GM19452 (cell line): ENCODE measurements at regions not wholly inside any gene's neighbourhood (a gene's known extent, or its start where the extent isn't known, plus 50 kb on each side); places are given as distances from the start of the nearest gene placed in this dataset.

Source experiments
- ATAC-seq: cut with Tn5 transposase; IDR thresholded peaks from one replicate; pipeline ENCODE4 v1.9.1; 2021; ENCODE audit not compliant: unreplicated experiment

DNA sequence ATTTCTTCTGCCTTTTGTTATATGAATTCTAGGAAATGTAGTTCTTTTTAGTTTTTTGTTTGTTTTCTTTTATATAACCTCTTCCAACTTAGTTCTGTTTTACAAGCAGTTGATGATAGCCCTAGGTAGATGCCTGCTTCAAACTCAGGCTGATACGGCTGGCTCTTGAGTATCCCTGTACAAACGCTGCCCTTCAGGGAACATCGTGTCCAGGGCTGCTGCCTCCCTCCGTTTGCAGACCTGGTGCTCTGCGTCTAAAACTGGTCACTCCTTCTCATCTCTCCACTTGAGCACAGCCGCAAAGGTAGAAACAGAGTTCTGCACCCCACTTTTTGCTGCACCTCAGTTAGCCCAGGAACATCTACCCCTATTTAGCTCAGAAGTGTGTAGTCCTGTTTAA lies 310.1 kb downstream of the PRL start:
- no peak for ATAC-seq

- peak; percentile 88 for ATAC-seq
Observed at GRCh38 chr6:21987501-21987957, 309.3 kb downstream of the PRL start.

- no peak for ATAC-seq
Observed at GRCh38 chr6:21990577-21990976, 306.3 kb downstream of the PRL start.

DNA sequence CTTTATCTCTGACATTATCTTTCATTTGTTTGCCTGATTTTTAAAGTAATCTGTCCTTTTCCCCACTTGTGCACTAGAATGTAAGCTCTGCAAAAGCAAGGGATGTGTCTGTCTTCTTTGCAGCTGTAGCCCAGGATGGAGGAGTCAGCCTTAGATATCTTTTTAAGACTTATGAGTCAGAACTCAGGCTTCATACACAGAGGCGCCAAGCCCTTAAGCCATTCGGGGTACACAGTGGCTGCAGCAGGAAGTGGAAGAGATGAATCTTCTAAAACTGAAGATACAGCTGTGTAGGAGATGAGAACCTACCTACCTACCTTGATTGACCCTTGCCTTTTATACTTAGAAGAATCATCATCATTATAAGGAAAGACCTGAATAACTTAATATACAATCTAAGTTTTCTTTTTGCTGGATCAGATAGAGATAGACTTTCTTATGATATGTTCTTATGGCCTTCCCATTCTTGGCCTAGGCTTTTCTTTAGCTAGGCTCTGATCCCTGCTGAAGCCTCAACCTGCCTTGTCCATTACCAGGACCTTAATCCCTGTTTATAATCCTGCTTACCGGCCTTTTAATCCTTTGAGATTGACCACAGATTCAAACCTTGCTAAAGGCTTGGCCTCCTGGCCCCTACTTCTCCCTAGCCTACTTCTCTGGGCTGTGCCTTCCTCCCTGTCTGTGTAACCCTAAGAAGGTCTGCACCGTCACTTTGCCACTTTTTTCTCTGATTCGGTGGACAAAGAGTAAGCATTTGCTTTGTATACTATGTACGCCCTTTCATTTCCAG lies 304.5 kb downstream of the PRL start:
- no peak for ATAC-seq

DNA sequence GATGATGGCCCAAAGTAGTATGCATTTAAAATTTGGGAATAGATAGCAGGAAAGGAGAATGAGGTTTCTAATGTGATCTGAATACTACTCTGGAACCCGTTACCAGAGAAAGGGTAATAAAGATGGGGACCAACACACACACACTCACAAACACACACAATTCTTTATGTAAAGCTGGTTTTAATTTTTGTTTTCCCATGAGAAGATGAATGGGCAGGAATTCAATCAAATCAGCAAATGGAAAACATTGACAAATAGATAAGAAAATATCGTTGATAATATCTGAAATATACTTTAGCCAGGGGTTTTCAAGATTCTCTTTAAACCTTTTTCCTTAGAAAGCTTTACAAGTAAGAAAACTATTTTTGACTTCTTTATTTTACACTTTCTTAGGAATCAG lies 303.0 kb downstream of the PRL start:
- ATAC-seq: no peak

DNA sequence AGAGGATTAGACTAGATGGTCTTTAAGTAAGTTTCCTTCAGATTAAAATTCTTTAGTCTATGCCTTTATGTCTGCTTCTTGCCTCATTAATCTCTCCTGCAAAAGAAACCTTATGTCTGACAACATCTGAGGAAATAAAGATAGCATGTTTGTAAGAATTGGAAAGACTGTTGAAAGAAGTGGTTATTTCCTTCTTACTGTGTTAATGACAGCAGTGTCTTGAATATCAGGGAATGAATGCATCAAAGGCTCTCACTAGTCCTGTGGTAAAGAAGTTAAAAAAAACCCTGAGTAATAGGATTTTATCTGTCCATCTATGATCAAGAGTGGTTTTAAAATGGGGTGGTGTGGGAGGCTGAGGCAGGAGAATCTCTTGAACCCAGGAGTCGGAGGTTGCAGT lies 302.0 kb downstream of the PRL start:
- ATAC-seq: no peak

GRCh38 chr6:21995318-21995717 lies 301.5 kb downstream of the PRL start:
- ATAC-seq: no peak

- no peak for ATAC-seq
Observed at GRCh38 chr6:21996425-21997118, 300.3 kb downstream of the PRL start.

GRCh38 chr6:21997119-21998037 lies 299.5 kb downstream of the PRL start:
- ATAC-seq: no peak

- no peak for ATAC-seq
Observed at GRCh38 chr6:21998582-21998981, 298.3 kb downstream of the PRL start.

GRCh38 chr6:21999012-21999528 lies 297.8 kb downstream of the PRL start:
- ATAC-seq: no peak

DNA sequence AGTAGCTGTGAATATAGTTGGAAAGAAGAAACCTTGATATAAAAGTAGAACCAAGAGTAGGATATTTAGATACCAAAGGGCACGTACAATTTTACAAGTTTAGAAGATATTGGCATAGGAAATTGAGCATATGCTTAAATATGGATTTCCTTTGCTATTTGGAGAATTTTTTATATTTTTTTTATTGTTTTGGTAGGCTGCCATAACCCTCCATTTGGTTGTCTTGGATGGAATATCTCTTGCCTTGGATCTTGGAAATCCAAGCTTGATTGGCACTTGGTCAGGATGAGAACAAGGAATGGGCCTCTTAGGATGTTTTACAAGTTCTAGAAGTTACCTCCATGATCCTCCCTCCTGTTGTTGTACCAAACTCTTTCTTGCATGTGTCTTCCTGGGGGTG lies 297.1 kb downstream of the PRL start:
- no peak for ATAC-seq

- no peak for ATAC-seq
Observed at GRCh38 chr6:22001396-22002027, 295.3 kb downstream of the PRL start.

DNA sequence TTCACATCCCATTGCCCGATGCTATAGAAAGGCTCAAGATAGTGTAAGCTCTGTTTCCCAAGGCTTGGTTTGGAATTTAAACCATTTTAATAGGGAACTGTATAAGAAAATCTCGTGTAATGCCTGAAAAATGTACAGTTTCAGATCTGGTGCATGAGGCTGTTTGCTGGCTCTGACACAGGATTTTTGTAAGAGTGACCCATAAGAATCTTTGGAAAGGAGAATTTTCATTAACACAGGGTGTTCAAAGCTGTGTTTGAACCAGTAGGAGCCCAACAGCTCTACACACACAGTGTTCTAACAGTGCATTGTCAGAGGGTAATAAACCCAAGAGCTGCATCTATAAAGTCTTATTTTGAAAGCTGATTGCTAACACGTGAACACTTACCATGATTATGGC lies 293.5 kb downstream of the PRL start:
- no peak for ATAC-seq

- ATAC-seq: no peak
Observed at GRCh38 chr6:22006795-22007194, 290.0 kb downstream of the PRL start.

GRCh38 chr6:22007469-22007868 lies 289.4 kb downstream of the PRL start:
- ATAC-seq: no peak

DNA sequence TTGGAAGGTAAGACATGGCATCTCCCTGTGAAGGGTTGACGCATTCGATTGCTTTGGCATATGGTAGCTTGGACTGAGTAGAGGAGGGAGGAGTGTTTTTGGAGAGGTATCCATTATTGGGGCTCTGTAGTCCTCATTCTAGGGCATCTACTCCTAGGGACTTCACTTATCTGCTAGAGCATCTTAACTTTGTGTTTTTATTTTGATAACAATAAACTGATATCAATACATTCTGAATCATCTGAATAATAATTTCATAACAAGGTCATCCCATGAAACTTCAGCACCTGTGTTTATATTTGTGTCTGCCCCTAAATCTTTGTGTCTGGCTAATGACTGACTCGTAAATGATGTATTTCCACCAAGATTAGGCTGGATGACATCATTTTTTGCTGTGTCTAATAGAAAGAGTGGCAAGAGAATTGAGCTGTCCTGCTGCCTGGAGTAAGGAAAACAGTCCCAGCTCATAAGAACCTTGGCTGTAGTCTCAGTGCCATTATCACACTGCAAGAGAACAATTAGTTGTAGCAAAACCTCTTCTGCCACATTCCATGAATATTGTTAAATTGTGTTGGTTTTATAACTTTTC lies 288.5 kb downstream of the PRL start:
- ATAC-seq: no peak

GRCh38 chr6:22010102-22010501 lies 286.7 kb downstream of the PRL start:
- ATAC-seq: no peak

- no peak for ATAC-seq
Observed at GRCh38 chr6:22015216-22015615, 281.6 kb downstream of the PRL start.

DNA sequence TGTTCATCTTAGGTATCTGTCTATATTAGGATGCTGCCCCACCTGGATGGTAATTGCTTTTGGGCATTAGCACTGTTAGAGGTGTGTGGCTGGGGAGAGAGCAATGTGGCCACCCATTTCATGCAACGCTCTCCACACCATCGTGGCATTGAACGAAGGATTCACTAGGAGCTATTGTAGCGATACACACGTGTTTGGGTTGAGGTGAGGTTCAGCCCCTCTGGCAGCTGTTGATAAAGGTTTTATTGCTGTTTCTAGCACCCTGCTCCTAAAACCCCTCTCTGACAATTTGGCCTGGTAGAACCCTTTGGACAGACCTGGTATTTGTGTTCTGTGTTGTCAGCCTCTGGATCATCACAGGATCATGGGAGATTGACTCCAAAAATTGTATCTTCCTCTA lies 280.9 kb downstream of the PRL start:
- no peak for ATAC-seq
